Peyer's patch (tissue), 4 donors: ENCODE measurements at regions not wholly inside any gene's neighbourhood (a gene's known extent, or its start where the extent isn't known, plus 50 kb on each side); places are given as distances from the start of the nearest gene placed in this dataset.

Experiments
- CTCF ChIP-seq, 6 experiments: fragments of 450-650 bp in 4 of 6; fragments of 200-600 bp in 2 of 6; sonication (generic) in 1 of 6; IDR thresholded peaks; one replicate each; pipeline ENCODE4 v1.5.1; 2017 to 2019; ENCODE audit warnings: antibody characterized with exemption in 6 of 6, mild to moderate bottlenecking in 3 of 6, moderate library complexity in 1 of 6
- POLR2A ChIP-seq, 2 donors: fragments of 450-650 bp; IDR thresholded peaks; one replicate each; pipeline ENCODE4 v1.5.1; 2017; ENCODE audit warnings: antibody characterized with exemption in 2 of 2, mild to moderate bottlenecking in 2 of 2, moderate library complexity in 2 of 2

DNA sequence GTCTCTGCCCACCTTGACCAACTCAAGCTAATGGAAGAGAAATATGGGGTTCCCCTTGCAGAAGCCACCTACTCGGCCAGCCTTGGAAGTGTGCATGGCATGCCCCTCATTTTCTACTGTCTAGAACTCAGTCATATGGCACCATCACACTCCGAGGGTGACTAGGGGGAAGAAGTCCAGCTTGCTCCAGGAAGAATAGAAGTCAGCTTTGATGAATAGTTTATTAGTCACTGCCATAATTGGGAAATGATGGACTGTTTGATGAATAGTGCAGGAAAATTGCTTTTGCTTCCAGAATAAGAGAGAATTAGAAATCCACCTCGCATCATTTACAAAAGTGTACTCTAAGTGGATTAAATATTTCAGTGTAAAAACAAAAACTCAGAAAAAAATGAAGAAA lies 1030.6 kb downstream of the VRK1 start:
- TF ChIP-seq CTCF (IDR thresholded peaks at IDR 0.05) (no peak), POLR2A (IDR thresholded peaks at IDR 0.05) (no peak)
